IMR-90 (cell line): ENCODE measurements at regions not wholly inside any gene's neighbourhood (a gene's known extent, or its start where the extent isn't known, plus 50 kb on each side); places are given as distances from the start of the nearest gene placed in this dataset.

Experiments
- ATAC-seq: fragments of 200-7000 bp; cut with Tn5 transposase; 2 replicates; pipeline ENCODE4 v1.9.1; 2020; ENCODE audit warnings: low read depth, mild to moderate bottlenecking, moderate library complexity
- BruUV-seq: library from RNA; stranded (reverse); fragments of 400-500 nt; replicated peaks from 2 replicates; lab custom pipeline; 2021; lab: Mats Ljungman, UMichigan
- CTCF ChIA-PET: fragments of 300-600 bp; formaldehyde crosslinking; extraction: SDS; loops from one replicate; lab custom pipeline; 2021; ENCODE audit warnings: antibody characterized with exemption; lab: Yijun Ruan, JAX
- POLR2A ChIA-PET: fragments of 300-600 bp; sonication (Branson Sonifier 250); formaldehyde crosslinking; loops from one replicate; lab custom pipeline; 2022; ENCODE audit warnings: antibody characterized with exemption; ENCODE audit not compliant: unreplicated experiment; lab: Charles Lee
- DNase-seq: peaks from one replicate; pipeline ENCODE4 v3.0.0; 2013
- H2AFZ ChIP-seq: replicated peaks from 2 replicates; pipeline ENCODE3; 2013; ENCODE audit warnings: low read length, mild to moderate bottlenecking; ENCODE audit not compliant: poor library complexity
- H2AK5ac ChIP-seq: 2 replicates; pipeline ENCODE4 v1.6.1; 2013; ENCODE audit warnings: low read depth, low read length, inconsistent platforms
- H2AK9ac ChIP-seq: replicated peaks from 2 replicates; pipeline ENCODE3; 2013; ENCODE audit warnings: mild to moderate bottlenecking, low read depth, low read length, moderate library complexity; ENCODE audit not compliant: poor library complexity
- H2BK120ac ChIP-seq: 2 replicates; pipeline ENCODE4 v1.6.1; 2013; ENCODE audit warnings: low read depth, low read length, inconsistent platforms
- H2BK15ac ChIP-seq: 3 replicates; pipeline ENCODE4 v1.6.1; 2013; ENCODE audit warnings: low read depth, low read length, inconsistent platforms
- H2BK20ac ChIP-seq: 2 replicates; pipeline ENCODE4 v1.6.1; 2013; ENCODE audit warnings: low read depth, mild to moderate bottlenecking, inconsistent platforms, low read length, moderate library complexity
- H2BK5ac ChIP-seq: 2 replicates; pipeline ENCODE4 v1.6.1; 2013; ENCODE audit warnings: mild to moderate bottlenecking, low read depth, low read length, inconsistent platforms; ENCODE audit not compliant: poor library complexity, severe bottlenecking
- H3K14ac ChIP-seq: replicated peaks from 2 replicates; pipeline ENCODE4 v1.6.1; 2013; ENCODE audit warnings: low read depth, low read length, inconsistent platforms
- H3K18ac ChIP-seq: 2 replicates; pipeline ENCODE4 v1.6.1; 2013; ENCODE audit warnings: low read depth, low read length, control low read depth
- H3K23ac ChIP-seq: 2 replicates; pipeline ENCODE4 v1.6.1; 2013; ENCODE audit warnings: low read depth, low read length, inconsistent platforms
- H3K27ac ChIP-seq: 2 replicates; pipeline ENCODE4 v1.5.1; 2013; ENCODE audit warnings: mild to moderate bottlenecking, control low read depth, low read length; ENCODE audit not compliant: insufficient read depth
- H3K27me3 ChIP-seq: 2 replicates; pipeline ENCODE4 v1.6.1; 2013; ENCODE audit warnings: low read length; ENCODE audit not compliant: control insufficient read depth, insufficient read depth
- H3K36me3 ChIP-seq: 2 replicates; pipeline ENCODE4 v1.6.1; 2013; ENCODE audit warnings: low read length, mixed read lengths; ENCODE audit not compliant: control insufficient read depth, insufficient read depth
- H3K4ac ChIP-seq: 2 replicates; pipeline ENCODE4 v1.6.1; 2013; ENCODE audit warnings: low read depth, low read length, inconsistent platforms
- H3K4me1 ChIP-seq: 2 replicates; pipeline ENCODE4 v1.6.1; 2013; ENCODE audit warnings: low read length, mixed read lengths; ENCODE audit not compliant: control insufficient read depth, insufficient read depth
- H3K4me2 ChIP-seq: 2 replicates; pipeline ENCODE4 v1.6.1; 2013; ENCODE audit warnings: low read depth, mild to moderate bottlenecking, control low read depth, low read length, moderate library complexity
- H3K4me3 ChIP-seq: 2 replicates; pipeline ENCODE4 v1.5.1; 2013; ENCODE audit warnings: low read depth, mild to moderate bottlenecking, control low read depth, low read length, moderate library complexity; ENCODE audit not compliant: insufficient read depth
- H3K56ac ChIP-seq: 2 replicates; pipeline ENCODE4 v1.6.1; 2013; ENCODE audit warnings: low read length, inconsistent platforms; ENCODE audit not compliant: insufficient read depth; ENCODE audit errors: extremely low read depth
- H3K79me1 ChIP-seq, 2 experiments: 2 replicates each; pipeline ENCODE4 v1.6.1; 2013; ENCODE audit warnings: low read length in 2 of 2, inconsistent platforms in 1 of 2, low read depth in 1 of 2
- H3K9ac ChIP-seq: 2 replicates; pipeline ENCODE4 v1.6.1; 2013; ENCODE audit warnings: low read depth, low read length, control low read depth
- H3K9me1 ChIP-seq: 2 replicates; pipeline ENCODE4 v1.6.1; 2013; ENCODE audit warnings: low read length, inconsistent platforms; ENCODE audit not compliant: insufficient read depth
- H3K9me3 ChIP-seq: 2 replicates; pipeline ENCODE4 v1.6.1; 2013; ENCODE audit warnings: low read length; ENCODE audit not compliant: control insufficient read depth, insufficient read depth
- H4K20me1 ChIP-seq: 2 replicates; pipeline ENCODE4 v1.6.1; 2013; ENCODE audit warnings: low read length, inconsistent platforms; ENCODE audit not compliant: insufficient read depth
- H4K5ac ChIP-seq: 2 replicates; pipeline ENCODE4 v1.6.1; 2013; ENCODE audit warnings: mild to moderate bottlenecking, low read depth, low read length, control low read depth
- H4K8ac ChIP-seq, 2 experiments: 2 replicates each; pipeline ENCODE4 v1.6.1; 2013; ENCODE audit warnings: low read depth in 2 of 2, low read length in 2 of 2, control low read depth in 1 of 2, inconsistent platforms in 1 of 2
- H4K91ac ChIP-seq: 2 replicates; pipeline ENCODE4 v1.6.1; 2013; ENCODE audit warnings: low read depth, low read length, inconsistent platforms; ENCODE audit not compliant: insufficient read depth
- BHLHE40 ChIP-seq: fragments of 150-350 bp; IDR thresholded peaks from 2 replicates; pipeline ENCODE4 v1.6.1; 2016; ENCODE audit warnings: mild to moderate bottlenecking, low read depth, low read length
- CEBPB ChIP-seq: IDR thresholded peaks from 2 replicates; pipeline ENCODE4 v1.6.1; 2012; ENCODE audit warnings: low read depth, low read length, improper control_type of control experiment
- CHD1 ChIP-seq: IDR thresholded peaks from 2 replicates; pipeline ENCODE4 v1.6.1; 2012; ENCODE audit warnings: low read depth, low read length, improper control_type of control experiment
- CTCF ChIP-seq: conservative IDR thresholded peaks from 2 replicates; pipeline ENCODE4 v1.5.1; 2012; ENCODE audit warnings: mild to moderate bottlenecking, low read depth, low read length, improper control_type of control experiment
- ELK1 ChIP-seq: fragments of 150-350 bp; IDR thresholded peaks from 2 replicates; pipeline ENCODE4 v1.6.1; 2016; ENCODE audit warnings: low read depth, mild to moderate bottlenecking, low read length, moderate library complexity, borderline replicate concordance
- FOS ChIP-seq: fragments of 150-350 bp; IDR thresholded peaks from 2 replicates; pipeline ENCODE4 v1.6.1; 2016; ENCODE audit warnings: low read depth, low read length
- MAFK ChIP-seq: IDR thresholded peaks from 2 replicates; pipeline ENCODE4 v1.6.1; 2012; ENCODE audit warnings: low read depth, low read length, improper control_type of control experiment
- MAZ ChIP-seq: IDR thresholded peaks from 2 replicates; pipeline ENCODE4 v1.6.1; 2012; ENCODE audit warnings: low read depth, mild to moderate bottlenecking, low read length, improper control_type of control experiment, moderate library complexity, borderline replicate concordance
- MXI1 ChIP-seq: IDR thresholded peaks from 2 replicates; pipeline ENCODE4 v1.6.1; 2012; ENCODE audit warnings: low read depth, mild to moderate bottlenecking, low read length, moderate library complexity, borderline replicate concordance
- NFE2L2 ChIP-seq: fragments of 150-350 bp; IDR thresholded peaks from 2 replicates; pipeline ENCODE4 v1.6.1; 2016; ENCODE audit warnings: low read depth, mild to moderate bottlenecking, low read length
- POLR2A ChIP-seq: IDR thresholded peaks from 2 replicates; pipeline ENCODE4 v1.6.1; 2012; ENCODE audit warnings: mild to moderate bottlenecking, low read depth, low read length
- RAD21 ChIP-seq: IDR thresholded peaks from 2 replicates; pipeline ENCODE4 v1.6.1; 2012; ENCODE audit warnings: low read length, improper control_type of control experiment
- RCOR1 ChIP-seq: IDR thresholded peaks from 2 replicates; pipeline ENCODE4 v1.6.1; 2012; ENCODE audit warnings: mild to moderate bottlenecking, low read length, improper control_type of control experiment; ENCODE audit not compliant: insufficient replicate concordance
- RFX5 ChIP-seq: IDR thresholded peaks from 2 replicates; pipeline ENCODE4 v1.8.0; 2012; ENCODE audit warnings: low read depth, mild to moderate bottlenecking, low read length, moderate library complexity
- SMC3 ChIP-seq: fragments of 150-350 bp; IDR thresholded peaks from 2 replicates; pipeline ENCODE4 v1.6.1; 2016; ENCODE audit warnings: low read depth, mild to moderate bottlenecking, antibody characterized with exemption, low read length, moderate library complexity
- USF2 ChIP-seq: fragments of 150-350 bp; IDR thresholded peaks from 2 replicates; pipeline ENCODE4 v1.6.1; 2017; ENCODE audit warnings: mild to moderate bottlenecking, antibody characterized with exemption, low read length, low read depth
- WGBS, 2 experiments: methylation state at CpG; one replicate each; pipeline versions ENCODE4 v1.1.5 to v1.1.7; 2013; ENCODE audit warnings: missing lambda C conversion rate in 2 of 2; ENCODE audit not compliant: insufficient read length in 1 of 2; ENCODE audit errors: extremely low coverage in 2 of 2; 5-methylcytosine and 5-hydroxymethylcytosine counted together
- dilution Hi-C: fragments of 300-500 bp; cut with HindIII; formaldehyde crosslinking; loops from one replicate; pipeline ENCODE4 v1.14.3; 2018; ENCODE audit warnings: low sequenced_read_pairs; ENCODE audit not compliant: unreplicated experiment
- in situ Hi-C: fragments of 300-500 bp; cut with MboI; formaldehyde crosslinking; loops from 3 replicates; pipeline ENCODE4 v1.14.3; 2019; ENCODE audit warnings: low sequenced_read_pairs, inconsistent platforms, mixed read lengths
- intact Hi-C: fragments of 100-400 bp; cut with micrococcal nuclease; formaldehyde crosslinking; loops from 2 replicates; pipeline ENCODE4 v1.10.0; 2022

GRCh38 chr6:159483259-159483658 lies 209.8 kb downstream of the SOD2 start:
- no peak for DNase-seq
- Histone ChIP-seq H3K27ac (no peak overlapping the region), H3K9ac (no peak overlapping the region), H2AK9ac (no peak overlapping the region), H4K91ac (no peak overlapping the region), H2AFZ (no peak overlapping the region), H3K79me1 (no peaks in the 10 kb centered on the region), H2BK20ac (no peak overlapping the region), H4K20me1 (no peaks in the 10 kb centered on the region), H3K23ac (no peak overlapping the region), H2BK15ac (no peak overlapping the region), H2BK120ac (no peak overlapping the region), H3K36me3 (no peaks in the 10 kb centered on the region), H4K5ac (no peak overlapping the region), H3K27me3 (no peaks in the 10 kb centered on the region), H3K56ac (no peak overlapping the region), H3K4me1 (no peaks in the 10 kb centered on the region), H3K4me2 (no peak overlapping the region), H3K4me3 (no peak overlapping the region), H3K4ac (no peak overlapping the region), H3K9me1 (no peaks in the 10 kb centered on the region), H3K18ac (no peak overlapping the region), H3K14ac (no peak overlapping the region), H2BK5ac (no peak overlapping the region), H2AK5ac (no peak overlapping the region), H3K9me3 (no peaks in the 10 kb centered on the region), H4K8ac (no peak overlapping the region)
- ChIA-PET CTCF (interaction anchor here (1.4 kb wide), 1 partner anchor 230 kb away, joined by 3 read pairs; no protein-coding TSS in a partner anchor), POLR2A (no interaction called here)
- ATAC-seq = no peak
- in situ Hi-C loops (no loop called here), dilution Hi-C loops (no loop called here), intact Hi-C loops (no loop called here)
- no CpG with 5 or more reads among the region's 3 CpGs for WGBS, 2 experiments
- TF ChIP-seq RAD21 (no peak), POLR2A (no peak), USF2 (no peak), CEBPB (no peak), MAZ (no peak), CHD1 (no peak), CTCF (no peak), BHLHE40 (no peak), RFX5 (no peak), NFE2L2 (no peak), MAFK (no peak), ELK1 (no peak), SMC3 (no peak), MXI1 (no peak), FOS (no peak), RCOR1 (no peak)
- BruUV-seq = no TSS peak
